ENCODE measurements at regions not wholly inside any gene's neighbourhood (a gene's known extent, or its start where the extent isn't known, plus 50 kb on each side); places are given as distances from the start of the nearest gene placed in this dataset.

DNA sequence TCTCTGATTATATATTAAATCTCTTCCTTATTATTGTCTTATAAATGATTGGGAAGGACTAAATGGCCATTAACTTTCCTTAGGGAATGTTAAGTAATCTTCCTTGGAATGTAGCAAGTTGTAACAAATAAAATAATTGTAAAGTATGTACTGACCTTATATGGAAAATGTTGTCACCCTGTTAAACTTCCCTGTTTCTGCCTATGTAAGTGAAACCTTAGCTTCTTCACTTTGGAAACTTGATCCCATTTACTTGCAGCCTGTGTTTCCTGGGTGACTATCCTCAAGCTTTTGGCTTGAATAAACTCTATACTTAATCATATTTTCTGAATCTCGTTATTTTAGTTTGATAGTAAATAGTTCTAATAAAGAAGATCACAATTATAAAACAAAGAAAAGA, 519.5 kb upstream of the PTCHD4 start:
- DNase-seq (ENCODE audit: extremely low read depth, low read depth), result no peak
- no peak overlapping the region for H3K4me3 ChIP-seq (replicated peaks; ENCODE audit: low read depth, low read length)
- TF ChIP-seq CTCF (IDR thresholded peaks at IDR 0.05; ENCODE audit: low read depth, low read length, missing control alignments), result no peak

- no peak for DNase-seq (ENCODE audit: extremely low read depth, low read depth)
- H3K4me3 ChIP-seq (replicated peaks; ENCODE audit: low read depth, low read length), result no peak overlapping the region
- no peak for TF ChIP-seq CTCF (IDR thresholded peaks at IDR 0.05; ENCODE audit: low read depth, low read length, missing control alignments)
Measured at GRCh38 chr6:48628316-48628715, 517.3 kb upstream of the PTCHD4 start.

GRCh38 chr6:48626421-48626820, 515.4 kb upstream of the PTCHD4 start:
- no peak for TF ChIP-seq CTCF (IDR thresholded peaks at IDR 0.05; ENCODE audit: low read depth, low read length, missing control alignments)
- H3K4me3 ChIP-seq (replicated peaks; ENCODE audit: low read depth, low read length), result no peak overlapping the region
- no peak for DNase-seq (ENCODE audit: extremely low read depth, low read depth)

DNA sequence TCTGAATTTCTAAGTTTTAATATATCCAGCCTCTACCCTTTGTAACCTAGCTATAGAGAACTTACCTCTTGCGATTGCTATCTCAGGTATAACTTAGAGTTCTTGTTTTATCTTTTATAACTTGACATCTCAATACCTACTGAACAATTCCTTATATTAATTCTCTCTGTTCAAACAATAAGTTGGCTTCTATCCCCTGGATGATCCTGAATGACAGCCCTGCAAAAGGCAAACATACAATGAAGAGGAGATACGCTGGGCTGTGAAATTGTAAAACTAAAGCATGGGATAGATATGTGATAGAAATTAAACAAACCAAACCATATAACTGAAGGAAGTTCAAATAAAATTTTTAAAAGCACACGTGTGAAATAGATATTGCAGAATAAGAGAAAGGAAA, 513.6 kb upstream of the PTCHD4 start:
- TF ChIP-seq CTCF (IDR thresholded peaks at IDR 0.05; ENCODE audit: low read depth, low read length, missing control alignments), result no peak

GRCh38 chr6:48619771-48620170, 508.8 kb upstream of the PTCHD4 start:
- TF ChIP-seq CTCF (IDR thresholded peaks at IDR 0.05; ENCODE audit: low read depth, low read length, missing control alignments), result no peak
- DNase-seq (ENCODE audit: extremely low read depth, low read depth), result no peak
- H3K4me3 ChIP-seq (replicated peaks; ENCODE audit: low read depth, low read length), result no peak overlapping the region

More for the DNA sequence above, 513.6 kb upstream of the PTCHD4 start:
- H3K4me3 ChIP-seq (replicated peaks; ENCODE audit: low read depth, low read length), result no peak overlapping the region
- DNase-seq (ENCODE audit: extremely low read depth, low read depth), result no peak

GRCh38 chr6:48615041-48615440, 504.0 kb upstream of the PTCHD4 start:
- no peak for DNase-seq (ENCODE audit: extremely low read depth, low read depth)
- no peak overlapping the region for H3K4me3 ChIP-seq (replicated peaks; ENCODE audit: low read depth, low read length)
- TF ChIP-seq CTCF (IDR thresholded peaks at IDR 0.05; ENCODE audit: low read depth, low read length, missing control alignments), result no peak

DNA sequence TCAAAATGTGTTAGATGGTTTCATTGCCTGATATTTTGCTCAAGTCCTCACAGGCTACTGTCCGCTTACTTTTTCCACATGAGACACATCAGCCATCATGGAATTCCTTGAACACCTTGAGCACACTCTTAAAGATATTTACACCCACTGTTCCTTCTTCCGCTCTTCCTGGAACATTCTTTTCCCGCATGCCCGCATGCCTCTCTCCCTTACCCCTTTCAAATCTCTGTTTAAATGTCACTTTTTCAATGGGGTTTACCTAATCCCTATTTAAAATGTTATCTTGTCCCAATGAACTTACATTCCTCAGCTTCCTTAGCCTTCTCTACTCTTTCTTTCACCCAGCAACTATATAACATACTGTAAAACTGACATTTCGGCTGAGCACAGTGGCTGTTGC, 503.3 kb upstream of the PTCHD4 start:
- H3K4me3 ChIP-seq (replicated peaks; ENCODE audit: low read depth, low read length), result no peak overlapping the region
- TF ChIP-seq CTCF (IDR thresholded peaks at IDR 0.05; ENCODE audit: low read depth, low read length, missing control alignments), result no peak
- DNase-seq (ENCODE audit: extremely low read depth, low read depth), result no peak
